Spleen (tissue), 11 donors: ENCODE measurements at regions not wholly inside any gene's neighbourhood (a gene's known extent, or its start where the extent isn't known, plus 50 kb on each side); places are given as distances from the start of the nearest gene placed in this dataset.

Experiments
- DNase-seq: peaks from one replicate; pipeline ENCODE4 v3.0.0-alpha.2; 2020
- H3K27ac ChIP-seq, 8 donors: fragments of 200-600 bp; sonication (generic) in 7 of 8; 1 replicate in 4 of 8; 2 replicates in 4 of 8; pipeline versions ENCODE4 v1.5.0 to v1.8.0; 2016 to 2021; ENCODE audit warnings: inconsistent platforms in 4 of 8, mild to moderate bottlenecking in 4 of 8, moderate library complexity in 1 of 8
- H3K27me3 ChIP-seq, 7 donors: fragments of 200-600 bp; sonication (generic) in 6 of 7; replicated peaks in 1 of 7; 1 replicate in 4 of 7; 2 replicates in 3 of 7; pipeline versions ENCODE4 v1.5.0 to v1.8.0; 2016 to 2021; ENCODE audit warnings: inconsistent platforms in 3 of 7, mild to moderate bottlenecking in 1 of 7
- H3K36me3 ChIP-seq, 6 donors: fragments of 200-600 bp; sonication (generic) in 5 of 6; 1 replicate in 4 of 6; 2 replicates in 2 of 6; pipeline versions ENCODE4 v1.5.0 to v1.8.0; 2016 to 2021; ENCODE audit warnings: inconsistent platforms in 2 of 6
- H3K4me1 ChIP-seq, 6 donors: fragments of 200-600 bp; sonication (generic) in 5 of 6; 1 replicate in 3 of 6; 2 replicates in 3 of 6; pipeline versions ENCODE4 v1.5.0 to v1.8.0; 2016 to 2021; ENCODE audit warnings: inconsistent platforms in 3 of 6
- H3K4me3 ChIP-seq, 8 donors: fragments of 200-600 bp; sonication (generic) in 7 of 8; 1 replicate in 4 of 8; 2 replicates in 4 of 8; pipeline versions ENCODE4 v1.5.0 to v1.8.0; 2016 to 2021; ENCODE audit warnings: inconsistent platforms in 4 of 8, mild to moderate bottlenecking in 4 of 8, moderate library complexity in 2 of 8
- H3K9me3 ChIP-seq, 8 donors: fragments of 200-600 bp; sonication (generic) in 7 of 8; 1 replicate in 4 of 8; 2 replicates in 4 of 8; pipeline versions ENCODE4 v1.5.0 to v1.8.0; 2016 to 2021; ENCODE audit warnings: inconsistent platforms in 4 of 8
- CTCF ChIP-seq, 11 experiments: fragments of 200-600 bp in 7 of 11; fragments of 450-650 bp in 4 of 11; sonication (generic) in 4 of 11; IDR thresholded peaks in 8 of 11; conservative IDR thresholded peaks in 3 of 11; 1 replicate in 7 of 11; 2 replicates in 4 of 11; pipeline versions ENCODE4 v1.4.0 to v1.8.0; 2016 to 2021; ENCODE audit warnings: antibody characterized with exemption in 11 of 11, inconsistent platforms in 4 of 11, mild to moderate bottlenecking in 1 of 11
- POLR2A ChIP-seq, 3 donors: fragments of 450-650 bp; IDR thresholded peaks; one replicate each; pipeline ENCODE4 v1.5.1; 2017; ENCODE audit warnings: antibody characterized with exemption in 3 of 3, mild to moderate bottlenecking in 1 of 3
- POLR2AphosphoS5 ChIP-seq, 3 donors: sonication (generic); formaldehyde crosslinking; IDR thresholded peaks; one replicate each; pipeline ENCODE4 v1.5.1; 2017; ENCODE audit warnings: antibody characterized with exemption in 3 of 3
- WGBS, 5 donors: extraction: QIAGEN DNeasy Blood & Tissue Kit in 3 of 5; methylation state at CpG; one replicate each; pipeline versions ENCODE4 v1.1.5 to v1.1.7; 2013 to 2018; 5-methylcytosine and 5-hydroxymethylcytosine counted together
- intact Hi-C: fragments of 100-400 bp; cut with DNase I; formaldehyde crosslinking; loops from one replicate; pipeline ENCODE4 v1.15.0; 2023; ENCODE audit warnings: low total_unique reads
- donor health status: healthy with polysubstance abuse.
- donor health status: DM: no; HTN: no; CAD: no; lungs with moderate emphysema.
- donor health status: DM: no; HTN: no; CAD: no.
- donor health status: Bipolar disorder and iron deficiency.
- donor health status: healthy.
- donor health status: DM: no; HTN: no; CAD: no.
- donor health status: DM: yes; HTN: yes; CAD: no.

DNA sequence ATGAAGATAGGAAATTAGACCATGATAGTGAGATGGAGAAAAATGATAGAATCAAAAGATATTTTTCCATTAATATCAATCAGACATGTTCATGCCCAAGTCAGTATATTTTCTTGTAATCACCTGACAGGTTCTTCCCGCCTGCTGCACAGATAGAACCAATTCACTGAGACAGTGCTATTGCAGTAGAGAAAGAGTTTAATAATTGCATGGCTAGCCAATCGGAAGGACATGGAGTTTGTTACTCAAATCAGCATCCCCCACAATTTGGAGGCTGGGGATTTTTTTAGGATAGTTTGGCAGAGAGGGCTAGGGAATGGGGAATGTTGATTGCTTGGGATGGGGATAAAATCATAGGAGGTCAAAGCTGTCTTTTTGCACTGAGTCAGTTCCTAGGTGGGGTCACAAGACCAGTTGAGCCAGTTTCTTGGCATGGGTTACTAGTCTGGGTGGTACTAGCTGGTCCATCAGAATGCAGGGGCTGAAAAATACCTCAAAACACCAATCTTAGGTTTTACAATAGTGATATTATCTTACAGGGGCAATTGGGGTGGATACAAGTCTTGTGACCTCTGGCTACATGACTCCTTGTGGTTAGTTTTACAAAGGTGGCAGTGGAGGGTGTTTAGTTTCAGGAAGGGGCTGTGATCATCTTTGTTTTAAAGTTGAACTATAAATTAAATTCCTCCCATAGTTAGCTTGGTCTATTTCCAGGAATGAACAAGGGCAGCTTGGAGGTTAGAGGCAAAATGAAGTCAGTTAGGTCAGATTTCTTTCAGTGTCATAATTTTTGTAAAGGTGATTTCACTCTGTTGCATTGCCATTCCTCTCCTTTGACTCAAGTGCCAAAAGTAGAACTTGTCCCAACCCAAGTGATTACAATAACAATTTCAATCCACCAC lies 100.3 kb upstream of the PDE5A start:
- no peak overlapping the region for H3K27ac ChIP-seq
- intact Hi-C loops = no loop called here
- H3K4me1 ChIP-seq = no peaks in the 10 kb centered on the region
- H3K27me3 ChIP-seq = no peaks in the 10 kb centered on the region
- no peak for DNase-seq
- TF ChIP-seq CTCF (IDR thresholded peaks at IDR 0.05 in 8 of 11, conservative IDR thresholded peaks at IDR 0.05 in 3 of 11) = no peak
- TF ChIP-seq POLR2A (IDR thresholded peaks at IDR 0.05) = no peak
- no peak for TF ChIP-seq POLR2AphosphoS5 (IDR thresholded peaks at IDR 0.05)
- no peak overlapping the region for H3K4me3 ChIP-seq
- 71 to 99% (median 91%) methylated on average over 2 of the region's 2 CpGs for WGBS, 5 donors
- H3K36me3 ChIP-seq = no peaks in the 10 kb centered on the region
- no peaks in the 10 kb centered on the region for H3K9me3 ChIP-seq

- Histone ChIP-seq H3K36me3 (no peaks in the 10 kb centered on the region), H3K27ac (no peak overlapping the region), H3K4me1 (no peaks in the 10 kb centered on the region), H3K9me3 (no peaks in the 10 kb centered on the region), H3K27me3 (no peaks in the 10 kb centered on the region), H3K4me3 (no peak overlapping the region)
- no peak for TF ChIP-seq CTCF (IDR thresholded peaks at IDR 0.05 in 8 of 11, conservative IDR thresholded peaks at IDR 0.05 in 3 of 11)
- TF ChIP-seq POLR2A (IDR thresholded peaks at IDR 0.05) = no peak
- no peak for TF ChIP-seq POLR2AphosphoS5 (IDR thresholded peaks at IDR 0.05)
- DNase-seq = no peak
- intact Hi-C loops = no loop called here
- 63 to 78% (median 74%) methylated on average over 1 of the region's 1 CpG for WGBS, 5 donors
Observed at GRCh38 chr4:119728185-119728584, 99.6 kb upstream of the PDE5A start.

DNA sequence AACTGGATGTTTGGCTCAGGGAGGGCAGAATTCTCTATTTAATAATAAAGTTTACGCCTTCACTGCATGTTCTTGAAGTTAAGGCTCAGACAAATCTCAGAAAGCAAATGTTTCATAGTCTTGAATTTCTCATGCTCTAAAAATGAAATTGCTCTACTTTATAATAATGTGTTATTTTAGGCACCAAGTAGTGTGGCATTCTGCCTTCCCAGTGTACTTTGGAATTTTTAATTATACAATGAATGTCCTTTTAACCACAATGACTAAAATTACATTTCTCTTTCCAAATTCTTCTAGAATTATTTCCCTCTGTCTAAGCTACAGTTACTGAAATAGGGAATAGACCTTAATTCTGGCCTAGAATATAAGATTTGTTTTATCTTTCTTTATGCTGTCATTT lies 97.9 kb upstream of the PDE5A start:
- no peak for DNase-seq
- no peaks in the 10 kb centered on the region for H3K27me3 ChIP-seq
- H3K4me1 ChIP-seq = no peaks in the 10 kb centered on the region
- 82 to 100% (median 96%) methylated on average over 1 of the region's 1 CpG for WGBS, 5 donors
- H3K4me3 ChIP-seq = no peak overlapping the region
- no peaks in the 10 kb centered on the region for H3K36me3 ChIP-seq
- no peaks in the 10 kb centered on the region for H3K9me3 ChIP-seq
- TF ChIP-seq POLR2A (IDR thresholded peaks at IDR 0.05) = no peak
- no peak for TF ChIP-seq CTCF (IDR thresholded peaks at IDR 0.05 in 8 of 11, conservative IDR thresholded peaks at IDR 0.05 in 3 of 11)
- no peak for TF ChIP-seq POLR2AphosphoS5 (IDR thresholded peaks at IDR 0.05)
- H3K27ac ChIP-seq = no peak overlapping the region
- intact Hi-C loops = no loop called here

DNA sequence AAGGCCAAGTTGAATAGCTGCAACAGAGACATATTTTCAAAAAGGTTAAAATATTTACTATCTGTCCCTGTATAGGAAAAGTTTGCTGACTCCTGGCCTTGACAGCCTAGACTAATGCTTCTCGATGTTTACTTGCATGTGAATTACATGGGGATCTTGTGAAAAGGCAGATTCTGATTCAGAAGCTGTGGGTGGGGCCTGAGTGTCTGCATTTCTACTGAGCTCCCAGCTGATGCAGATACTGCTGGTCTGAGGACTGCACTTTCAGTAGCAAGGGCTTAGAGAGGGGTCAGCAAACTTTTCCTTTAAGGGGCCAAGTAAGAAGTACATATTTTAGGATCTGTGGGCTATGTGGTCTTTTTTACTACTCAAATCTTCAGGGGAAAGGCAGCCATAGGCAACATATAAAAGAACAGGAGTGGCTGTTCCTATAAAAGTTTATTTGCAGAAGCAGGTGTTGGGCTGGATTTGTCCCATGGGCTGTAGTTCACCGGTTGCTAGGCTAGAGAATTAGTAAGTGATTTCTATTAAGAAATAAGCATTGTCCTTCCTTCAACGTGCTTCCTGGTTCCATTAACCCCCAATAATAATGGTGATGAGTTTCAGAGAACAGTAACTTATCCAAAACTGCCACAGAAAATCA lies 97.2 kb upstream of the PDE5A start:
- WGBS, 5 donors = 44 to 59% (median 49%) methylated on average over 3 of the region's 3 CpGs
- no peaks in the 10 kb centered on the region for H3K27me3 ChIP-seq
- no peak for DNase-seq
- TF ChIP-seq CTCF (IDR thresholded peaks at IDR 0.05 in 8 of 11, conservative IDR thresholded peaks at IDR 0.05 in 3 of 11) (no peak), POLR2AphosphoS5 (IDR thresholded peaks at IDR 0.05) (no peak), POLR2A (IDR thresholded peaks at IDR 0.05) (no peak)
- intact Hi-C loops = no loop called here
- H3K36me3 ChIP-seq = no peaks in the 10 kb centered on the region
- H3K4me1 ChIP-seq = no peaks in the 10 kb centered on the region
- no peak overlapping the region for H3K27ac ChIP-seq
- H3K4me3 ChIP-seq = no peak overlapping the region
- peaks cover 0 to 4% (median 0%) of the 10 kb centered on the region in 8 donors for H3K9me3 ChIP-seq
